ENCODE measurements at regions not wholly inside any gene's neighbourhood (a gene's known extent, or its start where the extent isn't known, plus 50 kb on each side); places are given as distances from the start of the nearest gene placed in this dataset.

DNA sequence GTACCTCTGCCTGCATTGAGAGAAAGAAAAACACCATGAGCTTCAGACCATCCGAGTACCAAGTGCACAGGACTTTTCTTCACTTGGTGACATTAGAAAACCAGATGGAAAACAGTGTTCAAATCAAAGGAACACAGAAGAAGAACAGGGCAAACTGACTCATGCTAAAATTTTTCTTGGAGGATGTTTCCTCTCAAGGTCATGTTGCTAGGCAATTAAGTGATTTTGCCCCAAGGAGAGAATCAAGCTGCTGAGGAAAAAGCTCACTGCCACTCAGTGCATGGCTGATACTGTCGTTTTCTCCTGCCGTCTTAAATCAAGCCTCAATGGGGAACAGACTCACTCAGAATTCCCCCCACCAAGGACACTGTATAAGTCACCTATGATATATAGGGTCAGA is 57.9 kb upstream of the SIMC1 start:
- Mint-ChIP-seq H3K27ac (ENCODE audit: unreplicated experiment) (no peak overlapping the region), H3K4me3 (no peak overlapping the region), H3K27me3 (ENCODE audit: low read depth) (peaks cover 73% of the 10 kb centered on the region), H3K4me1 (no peaks in the 10 kb centered on the region), H3K36me3 (ENCODE audit: low read depth) (no peaks in the 10 kb centered on the region), H3K9me3 (peaks cover 5% of the 10 kb centered on the region)
- DNase-seq (ENCODE audit: low read depth, low spot score) = no peak
- TF ChIP-seq, protein P1, sequence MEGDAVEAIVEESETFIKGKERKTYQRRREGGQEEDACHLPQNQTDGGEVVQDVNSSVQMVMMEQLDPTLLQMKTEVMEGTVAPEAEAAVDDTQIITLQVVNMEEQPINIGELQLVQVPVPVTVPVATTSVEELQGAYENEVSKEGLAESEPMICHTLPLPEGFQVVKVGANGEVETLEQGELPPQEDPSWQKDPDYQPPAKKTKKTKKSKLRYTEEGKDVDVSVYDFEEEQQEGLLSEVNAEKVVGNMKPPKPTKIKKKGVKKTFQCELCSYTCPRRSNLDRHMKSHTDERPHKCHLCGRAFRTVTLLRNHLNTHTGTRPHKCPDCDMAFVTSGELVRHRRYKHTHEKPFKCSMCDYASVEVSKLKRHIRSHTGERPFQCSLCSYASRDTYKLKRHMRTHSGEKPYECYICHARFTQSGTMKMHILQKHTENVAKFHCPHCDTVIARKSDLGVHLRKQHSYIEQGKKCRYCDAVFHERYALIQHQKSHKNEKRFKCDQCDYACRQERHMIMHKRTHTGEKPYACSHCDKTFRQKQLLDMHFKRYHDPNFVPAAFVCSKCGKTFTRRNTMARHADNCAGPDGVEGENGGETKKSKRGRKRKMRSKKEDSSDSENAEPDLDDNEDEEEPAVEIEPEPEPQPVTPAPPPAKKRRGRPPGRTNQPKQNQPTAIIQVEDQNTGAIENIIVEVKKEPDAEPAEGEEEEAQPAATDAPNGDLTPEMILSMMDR (conservative IDR thresholded peaks at IDR 0.05) = no peak

DNA sequence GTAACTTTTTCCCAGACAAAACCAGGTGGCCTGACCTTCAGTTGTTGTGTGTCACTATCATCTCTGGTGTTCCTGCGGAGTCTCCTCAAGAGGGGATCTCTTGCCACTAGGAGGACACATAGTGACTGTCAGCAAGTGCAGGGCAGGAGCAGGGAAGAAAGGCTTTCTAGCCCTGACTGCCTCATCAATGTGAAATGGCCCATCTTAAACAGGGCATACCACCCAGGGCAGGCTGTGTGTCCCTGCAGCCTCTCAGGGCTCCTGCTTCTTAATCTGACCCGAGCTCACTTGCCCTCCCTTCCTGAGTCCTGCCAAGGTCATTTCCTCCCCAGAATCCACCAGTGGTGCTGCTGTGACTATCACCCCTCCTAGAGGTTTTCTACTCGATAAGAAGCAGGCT is 57.4 kb upstream of the SIMC1 start:
- Mint-ChIP-seq H3K27ac (ENCODE audit: unreplicated experiment) (no peak overlapping the region), H3K36me3 (ENCODE audit: low read depth) (no peaks in the 10 kb centered on the region), H3K27me3 (ENCODE audit: low read depth) (peaks cover 68% of the 10 kb centered on the region), H3K4me3 (no peak overlapping the region), H3K9me3 (peaks cover 5% of the 10 kb centered on the region), H3K4me1 (no peaks in the 10 kb centered on the region)
- no peak for DNase-seq (ENCODE audit: low read depth, low spot score)
- TF ChIP-seq, protein P1 (conservative IDR thresholded peaks at IDR 0.05) = no peak

- Mint-ChIP-seq H3K27me3 (ENCODE audit: low read depth) (peaks cover 62% of the 10 kb centered on the region), H3K36me3 (ENCODE audit: low read depth) (no peaks in the 10 kb centered on the region), H3K4me1 (no peaks in the 10 kb centered on the region), H3K9me3 (peaks cover 5% of the 10 kb centered on the region), H3K4me3 (no peak overlapping the region), H3K27ac (ENCODE audit: unreplicated experiment) (no peak overlapping the region)
- no peak for DNase-seq (ENCODE audit: low read depth, low spot score)
- TF ChIP-seq, protein P1 (conservative IDR thresholded peaks at IDR 0.05) = no peak
Observed at GRCh38 chr5:176181271-176181855, 56.9 kb upstream of the SIMC1 start.

DNA sequence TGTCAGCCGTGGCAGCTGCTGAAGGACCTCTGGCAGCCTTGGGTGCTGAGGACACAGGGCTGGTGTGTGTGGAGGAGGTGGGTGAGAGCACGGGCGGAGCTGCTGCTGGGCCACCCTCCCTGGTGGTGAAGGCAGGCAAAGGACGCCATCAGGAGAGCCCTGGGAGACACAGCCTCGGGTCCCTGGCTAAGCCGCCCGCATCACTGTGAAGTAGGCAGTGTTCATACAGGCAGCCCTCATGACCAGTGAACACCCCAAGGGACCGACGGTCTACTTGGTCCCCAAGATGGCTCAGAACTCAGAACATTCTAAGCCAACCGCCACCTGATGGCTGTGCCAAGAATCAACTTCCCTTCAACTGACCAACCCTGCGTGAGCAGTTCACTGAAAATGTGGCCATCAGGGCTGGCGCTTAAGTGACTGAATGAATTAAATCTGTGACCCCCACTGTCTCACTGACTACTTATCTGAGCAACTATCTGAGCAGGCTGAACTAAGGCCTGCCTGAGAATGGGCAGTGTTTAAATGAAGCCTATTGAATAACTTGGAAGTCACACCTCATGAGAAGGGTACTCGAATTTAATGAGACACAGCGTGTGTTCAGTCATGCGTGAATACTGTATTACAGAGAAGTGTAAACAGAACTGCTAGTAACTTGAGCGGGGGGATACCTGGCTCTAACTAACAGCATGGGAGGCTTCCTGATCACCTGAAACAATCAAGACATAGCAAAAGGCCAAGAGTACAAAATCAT is 54.7 kb upstream of the SIMC1 start:
- no peak for DNase-seq (ENCODE audit: low read depth, low spot score)
- H3K9me3 Mint-ChIP-seq = peaks cover 4% of the 10 kb centered on the region
- H3K4me3 Mint-ChIP-seq = no peak overlapping the region
- TF ChIP-seq, protein P1 (conservative IDR thresholded peaks at IDR 0.05) = no peak
- H3K4me1 Mint-ChIP-seq = no peaks in the 10 kb centered on the region
- no peaks in the 10 kb centered on the region for H3K36me3 Mint-ChIP-seq (ENCODE audit: low read depth)
- no peak overlapping the region for H3K27ac Mint-ChIP-seq (ENCODE audit: unreplicated experiment)
- peaks cover 44% of the 10 kb centered on the region for H3K27me3 Mint-ChIP-seq (ENCODE audit: low read depth)

GRCh38 chr5:176184608-176185132 is 53.6 kb upstream of the SIMC1 start:
- H3K36me3 Mint-ChIP-seq (ENCODE audit: low read depth) = no peaks in the 10 kb centered on the region
- H3K4me1 Mint-ChIP-seq = no peaks in the 10 kb centered on the region
- no peak overlapping the region for H3K4me3 Mint-ChIP-seq
- TF ChIP-seq, protein P1 (conservative IDR thresholded peaks at IDR 0.05) = no peak
- peaks cover 37% of the 10 kb centered on the region for H3K27me3 Mint-ChIP-seq (ENCODE audit: low read depth)
- H3K27ac Mint-ChIP-seq (ENCODE audit: unreplicated experiment) = no peak overlapping the region
- H3K9me3 Mint-ChIP-seq = no peaks in the 10 kb centered on the region
- DNase-seq (ENCODE audit: low read depth, low spot score) = no peak
